ENCODE measurements at regions not wholly inside any gene's neighbourhood (a gene's known extent, or its start where the extent isn't known, plus 50 kb on each side); places are given as distances from the start of the nearest gene placed in this dataset.

- no peak overlapping the region for H3K4me2 ChIP-seq (ENCODE audit: low read depth, low read length, poor library complexity, severe bottlenecking)
- no peaks in the 10 kb centered on the region for H3F3A ChIP-seq (ENCODE audit: low read depth)
- no peaks in the 10 kb centered on the region for H3K4me1 ChIP-seq (ENCODE audit: insufficient read depth, low read length, poor library complexity, severe bottlenecking)
- H2AFZ ChIP-seq (ENCODE audit: low read length): no peak overlapping the region
- TF ChIP-seq CTCF (conservative IDR thresholded peaks at IDR 0.05; ENCODE audit: low read length): no peak
- TF ChIP-seq EZH2phosphoT487 (IDR thresholded peaks at IDR 0.05; ENCODE audit: borderline replicate concordance): no peak
- H3K79me2 ChIP-seq (ENCODE audit: insufficient read depth, low read length): no peaks in the 10 kb centered on the region
- H3K9ac ChIP-seq (ENCODE audit: low read depth, low read length, poor library complexity, severe bottlenecking): no peak overlapping the region
- H3K9me2 ChIP-seq (replicated peaks; ENCODE audit: low read depth, low read length): no peaks in the 10 kb centered on the region
- H3K27me3 ChIP-seq (ENCODE audit: insufficient read depth, low read length, poor library complexity, severe bottlenecking): no peaks in the 10 kb centered on the region
- H3K9me3 ChIP-seq (ENCODE audit: insufficient read depth, low read depth, low read length): no peaks in the 10 kb centered on the region; the same call in 1 of the 2 replicates
- H4K20me1 ChIP-seq (ENCODE audit: insufficient read depth, low read length, poor library complexity, severe bottlenecking): no peaks in the 10 kb centered on the region
- H3K4me3 ChIP-seq (ENCODE audit: low read length, poor library complexity, severe bottlenecking): no peak overlapping the region
- no peaks in the 10 kb centered on the region for H3K36me3 ChIP-seq (ENCODE audit: insufficient read depth, low read length)
These were observed 322.1 kb downstream of the EN1 start for GRCh38 chr2:118525346-118525745.

- Histone ChIP-seq H3K4me2 (ENCODE audit: low read depth, low read length, poor library complexity, severe bottlenecking) (no peak overlapping the region), H3F3A (ENCODE audit: low read depth) (no peaks in the 10 kb centered on the region), H2AFZ (ENCODE audit: low read length) (no peak overlapping the region), H3K9ac (ENCODE audit: low read depth, low read length, poor library complexity, severe bottlenecking) (no peak overlapping the region), H3K79me2 (ENCODE audit: insufficient read depth, low read length) (no peaks in the 10 kb centered on the region), H3K9me3 (ENCODE audit: insufficient read depth, low read depth, low read length) (no peaks in the 10 kb centered on the region; the same call in 1 of the 2 replicates), H3K4me3 (ENCODE audit: low read length, poor library complexity, severe bottlenecking) (no peak overlapping the region), H3K36me3 (ENCODE audit: insufficient read depth, low read length) (no peaks in the 10 kb centered on the region), H4K20me1 (ENCODE audit: insufficient read depth, low read length, poor library complexity, severe bottlenecking) (no peaks in the 10 kb centered on the region), H3K4me1 (ENCODE audit: insufficient read depth, low read length, poor library complexity, severe bottlenecking) (no peaks in the 10 kb centered on the region), H3K27me3 (ENCODE audit: insufficient read depth, low read length, poor library complexity, severe bottlenecking) (no peaks in the 10 kb centered on the region), H3K9me2 (replicated peaks; ENCODE audit: low read depth, low read length) (no peaks in the 10 kb centered on the region)
- no peak for TF ChIP-seq CTCF (conservative IDR thresholded peaks at IDR 0.05; ENCODE audit: low read length)
- no peak for TF ChIP-seq EZH2phosphoT487 (IDR thresholded peaks at IDR 0.05; ENCODE audit: borderline replicate concordance)
These were observed 322.5 kb downstream of the EN1 start for GRCh38 chr2:118524911-118525310.

GRCh38 chr2:118523761-118524160, 323.7 kb downstream of the EN1 start:
- Histone ChIP-seq H4K20me1 (ENCODE audit: insufficient read depth, low read length, poor library complexity, severe bottlenecking) (no peaks in the 10 kb centered on the region), H3K9me3 (ENCODE audit: insufficient read depth, low read depth, low read length) (no peaks in the 10 kb centered on the region; the same call in 1 of the 2 replicates), H3K36me3 (ENCODE audit: insufficient read depth, low read length) (no peaks in the 10 kb centered on the region), H3K9ac (ENCODE audit: low read depth, low read length, poor library complexity, severe bottlenecking) (no peak overlapping the region), H3K27me3 (ENCODE audit: insufficient read depth, low read length, poor library complexity, severe bottlenecking) (no peaks in the 10 kb centered on the region), H3K79me2 (ENCODE audit: insufficient read depth, low read length) (no peaks in the 10 kb centered on the region), H3F3A (ENCODE audit: low read depth) (no peaks in the 10 kb centered on the region), H3K4me3 (ENCODE audit: low read length, poor library complexity, severe bottlenecking) (no peak overlapping the region), H3K4me2 (ENCODE audit: low read depth, low read length, poor library complexity, severe bottlenecking) (no peak overlapping the region), H2AFZ (ENCODE audit: low read length) (no peak overlapping the region), H3K9me2 (replicated peaks; ENCODE audit: low read depth, low read length) (no peaks in the 10 kb centered on the region), H3K4me1 (ENCODE audit: insufficient read depth, low read length, poor library complexity, severe bottlenecking) (no peaks in the 10 kb centered on the region)
- TF ChIP-seq EZH2phosphoT487 (IDR thresholded peaks at IDR 0.05; ENCODE audit: borderline replicate concordance): no peak
- no peak for TF ChIP-seq CTCF (conservative IDR thresholded peaks at IDR 0.05; ENCODE audit: low read length)
